Peyer's patch (tissue), 4 donors: ENCODE measurements at regions not wholly inside any gene's neighbourhood (a gene's known extent, or its start where the extent isn't known, plus 50 kb on each side); places are given as distances from the start of the nearest gene placed in this dataset.

Experiments used
- CTCF ChIP-seq, 6 experiments: fragments of 450-650 bp in 4 of 6; fragments of 200-600 bp in 2 of 6; sonication (generic) in 1 of 6; IDR thresholded peaks; one replicate each; pipeline ENCODE4 v1.5.1; 2017 to 2019; ENCODE audit warnings: antibody characterized with exemption in 6 of 6, mild to moderate bottlenecking in 3 of 6, moderate library complexity in 1 of 6
- POLR2A ChIP-seq, 2 donors: fragments of 450-650 bp; IDR thresholded peaks; one replicate each; pipeline ENCODE4 v1.5.1; 2017; ENCODE audit warnings: antibody characterized with exemption in 2 of 2, mild to moderate bottlenecking in 2 of 2, moderate library complexity in 2 of 2

- TF ChIP-seq CTCF (IDR thresholded peaks at IDR 0.05) (no peak), POLR2A (IDR thresholded peaks at IDR 0.05) (no peak)
These were observed 58.2 kb upstream of the TMC3 start for GRCh38 chr15:81432179-81432578.
